A673 (cell line): ENCODE measurements at regions not wholly inside any gene's neighbourhood (a gene's known extent, or its start where the extent isn't known, plus 50 kb on each side); places are given as distances from the start of the nearest gene placed in this dataset.
"Not testable (repeated sequence)": the region's sequence is repeated elsewhere in the genome, so short reads cannot be mapped to it uniquely, and the experiment has no call there.

ENCODE experiments used
- CTCF ChIP-seq: fragments of 300-800, 200-600 bp; sonication (generic); conservative IDR thresholded peaks from 2 replicates; pipeline ENCODE4 v1.5.1; 2017; ENCODE audit warnings: low read depth, mild to moderate bottlenecking, antibody characterized with exemption, low read length, moderate library complexity, mixed read lengths
- EZH2 ChIP-seq: fragments of 200-600 bp; sonication (generic); IDR thresholded peaks from 2 replicates; pipeline ENCODE4 v1.6.1; 2017; ENCODE audit warnings: borderline replicate concordance, low read depth, mild to moderate bottlenecking, mixed read lengths, antibody characterized with exemption, low read length; ENCODE audit not compliant: poor library complexity, severe bottlenecking

GRCh38 chr7:46039813-46040212 lies 118.7 kb upstream of the IGFBP3 start:
- TF ChIP-seq CTCF, EZH2: not testable (repeated sequence)
